ENCODE measurements at regions not wholly inside any gene's neighbourhood (a gene's known extent, or its start where the extent isn't known, plus 50 kb on each side); places are given as distances from the start of the nearest gene placed in this dataset.

DNA sequence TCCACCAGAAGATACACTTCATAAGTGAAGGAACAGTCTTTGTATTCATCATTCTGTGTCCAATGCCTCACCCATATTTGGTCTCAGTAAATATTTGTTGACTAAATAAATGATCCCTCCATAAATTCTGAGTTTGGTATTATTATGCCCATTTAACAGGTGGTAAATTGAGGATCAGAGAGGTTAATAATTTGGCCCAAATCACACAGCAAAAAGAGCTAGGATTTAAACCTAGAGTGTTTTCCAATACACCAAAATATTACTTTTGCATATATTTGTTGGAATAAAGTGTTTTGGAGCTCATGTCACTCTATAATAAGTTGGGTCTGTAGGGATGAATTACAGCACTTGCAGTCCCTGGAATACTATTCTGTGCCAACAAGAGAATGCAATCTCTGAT is 470.3 kb downstream of the ARHGEF28 start:
- TF ChIP-seq, protein P1, sequence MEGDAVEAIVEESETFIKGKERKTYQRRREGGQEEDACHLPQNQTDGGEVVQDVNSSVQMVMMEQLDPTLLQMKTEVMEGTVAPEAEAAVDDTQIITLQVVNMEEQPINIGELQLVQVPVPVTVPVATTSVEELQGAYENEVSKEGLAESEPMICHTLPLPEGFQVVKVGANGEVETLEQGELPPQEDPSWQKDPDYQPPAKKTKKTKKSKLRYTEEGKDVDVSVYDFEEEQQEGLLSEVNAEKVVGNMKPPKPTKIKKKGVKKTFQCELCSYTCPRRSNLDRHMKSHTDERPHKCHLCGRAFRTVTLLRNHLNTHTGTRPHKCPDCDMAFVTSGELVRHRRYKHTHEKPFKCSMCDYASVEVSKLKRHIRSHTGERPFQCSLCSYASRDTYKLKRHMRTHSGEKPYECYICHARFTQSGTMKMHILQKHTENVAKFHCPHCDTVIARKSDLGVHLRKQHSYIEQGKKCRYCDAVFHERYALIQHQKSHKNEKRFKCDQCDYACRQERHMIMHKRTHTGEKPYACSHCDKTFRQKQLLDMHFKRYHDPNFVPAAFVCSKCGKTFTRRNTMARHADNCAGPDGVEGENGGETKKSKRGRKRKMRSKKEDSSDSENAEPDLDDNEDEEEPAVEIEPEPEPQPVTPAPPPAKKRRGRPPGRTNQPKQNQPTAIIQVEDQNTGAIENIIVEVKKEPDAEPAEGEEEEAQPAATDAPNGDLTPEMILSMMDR (tag by site-specific recombination; IDR thresholded peaks at IDR 0.05): no peak
- TF ChIP-seq, protein P2, sequence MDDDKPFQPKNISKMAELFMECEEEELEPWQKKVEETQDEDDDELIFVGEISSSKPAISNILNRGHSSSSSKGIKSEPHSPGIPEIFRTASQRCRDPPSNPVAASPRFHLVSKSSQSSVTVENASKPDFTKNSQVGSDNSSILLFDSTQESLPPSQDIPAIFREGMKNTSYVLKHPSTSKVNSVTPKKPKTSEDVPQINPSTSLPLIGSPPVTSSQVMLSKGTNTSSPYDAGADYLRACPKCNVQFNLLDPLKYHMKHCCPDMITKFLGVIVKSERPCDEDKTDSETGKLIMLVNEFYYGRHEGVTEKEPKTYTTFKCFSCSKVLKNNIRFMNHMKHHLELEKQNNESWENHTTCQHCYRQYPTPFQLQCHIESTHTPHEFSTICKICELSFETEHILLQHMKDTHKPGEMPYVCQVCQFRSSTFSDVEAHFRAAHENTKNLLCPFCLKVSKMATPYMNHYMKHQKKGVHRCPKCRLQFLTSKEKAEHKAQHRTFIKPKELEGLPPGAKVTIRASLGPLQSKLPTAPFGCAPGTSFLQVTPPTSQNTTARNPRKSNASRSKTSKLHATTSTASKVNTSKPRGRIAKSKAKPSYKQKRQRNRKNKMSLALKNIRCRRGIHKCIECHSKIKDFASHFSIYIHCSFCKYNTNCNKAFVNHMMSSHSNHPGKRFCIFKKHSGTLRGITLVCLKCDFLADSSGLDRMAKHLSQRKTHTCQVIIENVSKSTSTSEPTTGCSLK (tag by site-specific recombination; IDR thresholded peaks at IDR 0.05): no peak
- TF ChIP-seq ZNF274 (IDR thresholded peaks at IDR 0.05; ENCODE audit: low read length) (no peak), ZNF274 (tag by site-specific recombination; IDR thresholded peaks at IDR 0.05; ENCODE audit: borderline replicate concordance) (no peak), ZNF677 (tag by site-specific recombination; IDR thresholded peaks at IDR 0.05) (no peak), KLF16 (tag by site-specific recombination; IDR thresholded peaks at IDR 0.05) (no peak), ZNF837 (tag by site-specific recombination; IDR thresholded peaks at IDR 0.05) (no peak), ZNF214 (tag by site-specific recombination; IDR thresholded peaks at IDR 0.05; ENCODE audit: borderline replicate concordance) (no peak)
- TF ChIP-seq, protein P3, sequence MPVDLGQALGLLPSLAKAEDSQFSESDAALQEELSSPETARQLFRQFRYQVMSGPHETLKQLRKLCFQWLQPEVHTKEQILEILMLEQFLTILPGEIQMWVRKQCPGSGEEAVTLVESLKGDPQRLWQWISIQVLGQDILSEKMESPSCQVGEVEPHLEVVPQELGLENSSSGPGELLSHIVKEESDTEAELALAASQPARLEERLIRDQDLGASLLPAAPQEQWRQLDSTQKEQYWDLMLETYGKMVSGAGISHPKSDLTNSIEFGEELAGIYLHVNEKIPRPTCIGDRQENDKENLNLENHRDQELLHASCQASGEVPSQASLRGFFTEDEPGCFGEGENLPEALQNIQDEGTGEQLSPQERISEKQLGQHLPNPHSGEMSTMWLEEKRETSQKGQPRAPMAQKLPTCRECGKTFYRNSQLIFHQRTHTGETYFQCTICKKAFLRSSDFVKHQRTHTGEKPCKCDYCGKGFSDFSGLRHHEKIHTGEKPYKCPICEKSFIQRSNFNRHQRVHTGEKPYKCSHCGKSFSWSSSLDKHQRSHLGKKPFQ (tag by site-specific recombination; IDR thresholded peaks at IDR 0.05): no peak
- TF ChIP-seq, protein P4, sequence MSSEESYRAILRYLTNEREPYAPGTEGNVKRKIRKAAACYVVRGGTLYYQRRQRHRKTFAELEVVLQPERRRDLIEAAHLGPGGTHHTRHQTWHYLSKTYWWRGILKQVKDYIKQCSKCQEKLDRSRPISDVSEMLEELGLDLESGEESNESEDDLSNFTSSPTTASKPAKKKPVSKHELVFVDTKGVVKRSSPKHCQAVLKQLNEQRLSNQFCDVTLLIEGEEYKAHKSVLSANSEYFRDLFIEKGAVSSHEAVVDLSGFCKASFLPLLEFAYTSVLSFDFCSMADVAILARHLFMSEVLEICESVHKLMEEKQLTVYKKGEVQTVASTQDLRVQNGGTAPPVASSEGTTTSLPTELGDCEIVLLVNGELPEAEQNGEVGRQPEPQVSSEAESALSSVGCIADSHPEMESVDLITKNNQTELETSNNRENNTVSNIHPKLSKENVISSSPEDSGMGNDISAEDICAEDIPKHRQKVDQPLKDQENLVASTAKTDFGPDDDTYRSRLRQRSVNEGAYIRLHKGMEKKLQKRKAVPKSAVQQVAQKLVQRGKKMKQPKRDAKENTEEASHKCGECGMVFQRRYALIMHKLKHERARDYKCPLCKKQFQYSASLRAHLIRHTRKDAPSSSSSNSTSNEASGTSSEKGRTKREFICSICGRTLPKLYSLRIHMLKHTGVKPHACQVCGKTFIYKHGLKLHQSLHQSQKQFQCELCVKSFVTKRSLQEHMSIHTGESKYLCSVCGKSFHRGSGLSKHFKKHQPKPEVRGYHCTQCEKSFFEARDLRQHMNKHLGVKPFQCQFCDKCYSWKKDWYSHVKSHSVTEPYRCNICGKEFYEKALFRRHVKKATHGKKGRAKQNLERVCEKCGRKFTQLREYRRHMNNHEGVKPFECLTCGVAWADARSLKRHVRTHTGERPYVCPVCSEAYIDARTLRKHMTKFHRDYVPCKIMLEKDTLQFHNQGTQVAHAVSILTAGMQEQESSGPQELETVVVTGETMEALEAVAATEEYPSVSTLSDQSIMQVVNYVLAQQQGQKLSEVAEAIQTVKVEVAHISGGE (tag by site-specific recombination; conservative IDR thresholded peaks at IDR 0.05; ENCODE audit: low read depth): no peak
- TF ChIP-seq, protein P5, sequence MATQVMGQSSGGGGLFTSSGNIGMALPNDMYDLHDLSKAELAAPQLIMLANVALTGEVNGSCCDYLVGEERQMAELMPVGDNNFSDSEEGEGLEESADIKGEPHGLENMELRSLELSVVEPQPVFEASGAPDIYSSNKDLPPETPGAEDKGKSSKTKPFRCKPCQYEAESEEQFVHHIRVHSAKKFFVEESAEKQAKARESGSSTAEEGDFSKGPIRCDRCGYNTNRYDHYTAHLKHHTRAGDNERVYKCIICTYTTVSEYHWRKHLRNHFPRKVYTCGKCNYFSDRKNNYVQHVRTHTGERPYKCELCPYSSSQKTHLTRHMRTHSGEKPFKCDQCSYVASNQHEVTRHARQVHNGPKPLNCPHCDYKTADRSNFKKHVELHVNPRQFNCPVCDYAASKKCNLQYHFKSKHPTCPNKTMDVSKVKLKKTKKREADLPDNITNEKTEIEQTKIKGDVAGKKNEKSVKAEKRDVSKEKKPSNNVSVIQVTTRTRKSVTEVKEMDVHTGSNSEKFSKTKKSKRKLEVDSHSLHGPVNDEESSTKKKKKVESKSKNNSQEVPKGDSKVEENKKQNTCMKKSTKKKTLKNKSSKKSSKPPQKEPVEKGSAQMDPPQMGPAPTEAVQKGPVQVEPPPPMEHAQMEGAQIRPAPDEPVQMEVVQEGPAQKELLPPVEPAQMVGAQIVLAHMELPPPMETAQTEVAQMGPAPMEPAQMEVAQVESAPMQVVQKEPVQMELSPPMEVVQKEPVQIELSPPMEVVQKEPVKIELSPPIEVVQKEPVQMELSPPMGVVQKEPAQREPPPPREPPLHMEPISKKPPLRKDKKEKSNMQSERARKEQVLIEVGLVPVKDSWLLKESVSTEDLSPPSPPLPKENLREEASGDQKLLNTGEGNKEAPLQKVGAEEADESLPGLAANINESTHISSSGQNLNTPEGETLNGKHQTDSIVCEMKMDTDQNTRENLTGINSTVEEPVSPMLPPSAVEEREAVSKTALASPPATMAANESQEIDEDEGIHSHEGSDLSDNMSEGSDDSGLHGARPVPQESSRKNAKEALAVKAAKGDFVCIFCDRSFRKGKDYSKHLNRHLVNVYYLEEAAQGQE (tag by site-specific recombination; IDR thresholded peaks at IDR 0.05): no peak

Measured in HEK293 (cell line).